IMR-90 (cell line): ENCODE measurements at regions not wholly inside any gene's neighbourhood (a gene's known extent, or its start where the extent isn't known, plus 50 kb on each side); places are given as distances from the start of the nearest gene placed in this dataset.
"Not testable (repeated sequence)": the region's sequence is repeated elsewhere in the genome, so short reads cannot be mapped to it uniquely, and the experiment has no call there.

ENCODE experiments used
- ATAC-seq: fragments of 200-7000 bp; cut with Tn5 transposase; 2 replicates; pipeline ENCODE4 v1.9.1; 2020; ENCODE audit warnings: low read depth, mild to moderate bottlenecking, moderate library complexity
- BruUV-seq: library from RNA; stranded (reverse); fragments of 400-500 nt; replicated peaks from 2 replicates; lab custom pipeline; 2021; lab: Mats Ljungman, UMichigan
- CTCF ChIA-PET: fragments of 300-600 bp; formaldehyde crosslinking; extraction: SDS; loops from one replicate; lab custom pipeline; 2021; ENCODE audit warnings: antibody characterized with exemption; lab: Yijun Ruan, JAX
- POLR2A ChIA-PET: fragments of 300-600 bp; sonication (Branson Sonifier 250); formaldehyde crosslinking; loops from one replicate; lab custom pipeline; 2022; ENCODE audit warnings: antibody characterized with exemption; ENCODE audit not compliant: unreplicated experiment; lab: Charles Lee
- DNase-seq: peaks from one replicate; pipeline ENCODE4 v3.0.0; 2013
- H2AFZ ChIP-seq: replicated peaks from 2 replicates; pipeline ENCODE3; 2013; ENCODE audit warnings: low read length, mild to moderate bottlenecking; ENCODE audit not compliant: poor library complexity
- H2AK5ac ChIP-seq: 2 replicates; pipeline ENCODE4 v1.6.1; 2013; ENCODE audit warnings: low read depth, low read length, inconsistent platforms
- H2AK9ac ChIP-seq: replicated peaks from 2 replicates; pipeline ENCODE3; 2013; ENCODE audit warnings: mild to moderate bottlenecking, low read depth, low read length, moderate library complexity; ENCODE audit not compliant: poor library complexity
- H2BK120ac ChIP-seq: 2 replicates; pipeline ENCODE4 v1.6.1; 2013; ENCODE audit warnings: low read depth, low read length, inconsistent platforms
- H2BK15ac ChIP-seq: 3 replicates; pipeline ENCODE4 v1.6.1; 2013; ENCODE audit warnings: low read depth, low read length, inconsistent platforms
- H2BK20ac ChIP-seq: 2 replicates; pipeline ENCODE4 v1.6.1; 2013; ENCODE audit warnings: low read depth, mild to moderate bottlenecking, inconsistent platforms, low read length, moderate library complexity
- H2BK5ac ChIP-seq: 2 replicates; pipeline ENCODE4 v1.6.1; 2013; ENCODE audit warnings: mild to moderate bottlenecking, low read depth, low read length, inconsistent platforms; ENCODE audit not compliant: poor library complexity, severe bottlenecking
- H3K14ac ChIP-seq: replicated peaks from 2 replicates; pipeline ENCODE4 v1.6.1; 2013; ENCODE audit warnings: low read depth, low read length, inconsistent platforms
- H3K18ac ChIP-seq: 2 replicates; pipeline ENCODE4 v1.6.1; 2013; ENCODE audit warnings: low read depth, low read length, control low read depth
- H3K23ac ChIP-seq: 2 replicates; pipeline ENCODE4 v1.6.1; 2013; ENCODE audit warnings: low read depth, low read length, inconsistent platforms
- H3K27ac ChIP-seq: 2 replicates; pipeline ENCODE4 v1.5.1; 2013; ENCODE audit warnings: mild to moderate bottlenecking, control low read depth, low read length; ENCODE audit not compliant: insufficient read depth
- H3K27me3 ChIP-seq: 2 replicates; pipeline ENCODE4 v1.6.1; 2013; ENCODE audit warnings: low read length; ENCODE audit not compliant: control insufficient read depth, insufficient read depth
- H3K36me3 ChIP-seq: 2 replicates; pipeline ENCODE4 v1.6.1; 2013; ENCODE audit warnings: low read length, mixed read lengths; ENCODE audit not compliant: control insufficient read depth, insufficient read depth
- H3K4ac ChIP-seq: 2 replicates; pipeline ENCODE4 v1.6.1; 2013; ENCODE audit warnings: low read depth, low read length, inconsistent platforms
- H3K4me1 ChIP-seq: 2 replicates; pipeline ENCODE4 v1.6.1; 2013; ENCODE audit warnings: low read length, mixed read lengths; ENCODE audit not compliant: control insufficient read depth, insufficient read depth
- H3K4me2 ChIP-seq: 2 replicates; pipeline ENCODE4 v1.6.1; 2013; ENCODE audit warnings: low read depth, mild to moderate bottlenecking, control low read depth, low read length, moderate library complexity
- H3K4me3 ChIP-seq: 2 replicates; pipeline ENCODE4 v1.5.1; 2013; ENCODE audit warnings: low read depth, mild to moderate bottlenecking, control low read depth, low read length, moderate library complexity; ENCODE audit not compliant: insufficient read depth
- H3K56ac ChIP-seq: 2 replicates; pipeline ENCODE4 v1.6.1; 2013; ENCODE audit warnings: low read length, inconsistent platforms; ENCODE audit not compliant: insufficient read depth; ENCODE audit errors: extremely low read depth
- H3K79me1 ChIP-seq, 2 experiments: 2 replicates each; pipeline ENCODE4 v1.6.1; 2013; ENCODE audit warnings: low read length in 2 of 2, inconsistent platforms in 1 of 2, low read depth in 1 of 2
- H3K9ac ChIP-seq: 2 replicates; pipeline ENCODE4 v1.6.1; 2013; ENCODE audit warnings: low read depth, low read length, control low read depth
- H3K9me1 ChIP-seq: 2 replicates; pipeline ENCODE4 v1.6.1; 2013; ENCODE audit warnings: low read length, inconsistent platforms; ENCODE audit not compliant: insufficient read depth
- H3K9me3 ChIP-seq: 2 replicates; pipeline ENCODE4 v1.6.1; 2013; ENCODE audit warnings: low read length; ENCODE audit not compliant: control insufficient read depth, insufficient read depth
- H4K20me1 ChIP-seq: 2 replicates; pipeline ENCODE4 v1.6.1; 2013; ENCODE audit warnings: low read length, inconsistent platforms; ENCODE audit not compliant: insufficient read depth
- H4K5ac ChIP-seq: 2 replicates; pipeline ENCODE4 v1.6.1; 2013; ENCODE audit warnings: mild to moderate bottlenecking, low read depth, low read length, control low read depth
- H4K8ac ChIP-seq, 2 experiments: 2 replicates each; pipeline ENCODE4 v1.6.1; 2013; ENCODE audit warnings: low read depth in 2 of 2, low read length in 2 of 2, control low read depth in 1 of 2, inconsistent platforms in 1 of 2
- H4K91ac ChIP-seq: 2 replicates; pipeline ENCODE4 v1.6.1; 2013; ENCODE audit warnings: low read depth, low read length, inconsistent platforms; ENCODE audit not compliant: insufficient read depth
- BHLHE40 ChIP-seq: fragments of 150-350 bp; IDR thresholded peaks from 2 replicates; pipeline ENCODE4 v1.6.1; 2016; ENCODE audit warnings: mild to moderate bottlenecking, low read depth, low read length
- FOS ChIP-seq: fragments of 150-350 bp; IDR thresholded peaks from 2 replicates; pipeline ENCODE4 v1.6.1; 2016; ENCODE audit warnings: low read depth, low read length
- MAZ ChIP-seq: IDR thresholded peaks from 2 replicates; pipeline ENCODE4 v1.6.1; 2012; ENCODE audit warnings: low read depth, mild to moderate bottlenecking, low read length, improper control_type of control experiment, moderate library complexity, borderline replicate concordance
- NFE2L2 ChIP-seq: fragments of 150-350 bp; IDR thresholded peaks from 2 replicates; pipeline ENCODE4 v1.6.1; 2016; ENCODE audit warnings: low read depth, mild to moderate bottlenecking, low read length
- POLR2A ChIP-seq: IDR thresholded peaks from 2 replicates; pipeline ENCODE4 v1.6.1; 2012; ENCODE audit warnings: mild to moderate bottlenecking, low read depth, low read length
- RFX5 ChIP-seq: IDR thresholded peaks from 2 replicates; pipeline ENCODE4 v1.8.0; 2012; ENCODE audit warnings: low read depth, mild to moderate bottlenecking, low read length, moderate library complexity
- WGBS, 2 experiments: methylation state at CpG; one replicate each; pipeline versions ENCODE4 v1.1.5 to v1.1.7; 2013; ENCODE audit warnings: missing lambda C conversion rate in 2 of 2; ENCODE audit not compliant: insufficient read length in 1 of 2; ENCODE audit errors: extremely low coverage in 2 of 2; 5-methylcytosine and 5-hydroxymethylcytosine counted together
- dilution Hi-C: fragments of 300-500 bp; cut with HindIII; formaldehyde crosslinking; loops from one replicate; pipeline ENCODE4 v1.14.3; 2018; ENCODE audit warnings: low sequenced_read_pairs; ENCODE audit not compliant: unreplicated experiment
- in situ Hi-C: fragments of 300-500 bp; cut with MboI; formaldehyde crosslinking; loops from 3 replicates; pipeline ENCODE4 v1.14.3; 2019; ENCODE audit warnings: low sequenced_read_pairs, inconsistent platforms, mixed read lengths
- intact Hi-C: fragments of 100-400 bp; cut with micrococcal nuclease; formaldehyde crosslinking; loops from 2 replicates; pipeline ENCODE4 v1.10.0; 2022

DNA sequence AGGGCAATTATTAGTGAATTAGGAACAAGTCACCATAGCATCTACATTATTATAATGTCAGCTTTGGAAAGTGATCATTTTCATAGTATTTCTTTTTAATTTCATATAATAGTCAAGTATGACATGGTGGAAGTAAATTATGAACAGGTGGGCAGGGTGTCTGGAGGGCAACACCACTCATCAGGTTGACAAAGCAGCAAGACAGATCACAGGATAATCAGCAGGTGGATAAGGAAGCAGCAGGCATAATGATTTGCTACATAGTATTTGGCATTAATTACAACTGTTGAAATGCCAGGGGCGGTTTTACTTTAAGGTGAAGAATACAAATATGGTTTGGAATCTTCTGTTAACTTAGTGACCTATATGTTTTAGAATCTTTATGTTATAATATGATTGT, 1342.2 kb downstream of the PLA2G4A start:
- H3K18ac ChIP-seq: no peak overlapping the region
- H2BK15ac ChIP-seq: no peak overlapping the region
- H3K56ac ChIP-seq: no peak overlapping the region
- no peaks in the 10 kb centered on the region for H3K79me1 ChIP-seq
- H3K23ac ChIP-seq: no peak overlapping the region
- H4K20me1 ChIP-seq: no peaks in the 10 kb centered on the region
- H3K4ac ChIP-seq: no peak overlapping the region
- H2AK9ac ChIP-seq: no peak overlapping the region
- H3K36me3 ChIP-seq: no peaks in the 10 kb centered on the region
- H3K27me3 ChIP-seq: no peaks in the 10 kb centered on the region
- H2BK120ac ChIP-seq: no peak overlapping the region
- H3K9me3 ChIP-seq: no peaks in the 10 kb centered on the region
- WGBS, 2 experiments: no CpG with 5 or more reads among the region's 1 CpG
- H3K4me1 ChIP-seq: no peaks in the 10 kb centered on the region
- DNase-seq (no peak), ATAC-seq (no peak)
- in situ Hi-C loops (no loop called here), dilution Hi-C loops (no loop called here), intact Hi-C loops (no loop called here)
- ChIA-PET POLR2A (no interaction called here), CTCF (no interaction called here)
- TF ChIP-seq POLR2A (no peak), FOS (no peak), MAZ (no peak), RFX5 (no peak), BHLHE40 (no peak), NFE2L2 (no peak)
- H4K91ac ChIP-seq: no peak overlapping the region
- H3K4me3 ChIP-seq: no peak overlapping the region
- no peak overlapping the region for H4K5ac ChIP-seq
- no peak overlapping the region for H3K4me2 ChIP-seq
- H2AFZ ChIP-seq: no peak overlapping the region
- no TSS peak for BruUV-seq
- H3K9me1 ChIP-seq: no peaks in the 10 kb centered on the region
- H3K14ac ChIP-seq: no peak overlapping the region
- H4K8ac ChIP-seq: no peak overlapping the region
- no peak overlapping the region for H3K27ac ChIP-seq
- H2AK5ac ChIP-seq: no peak overlapping the region
- H2BK20ac ChIP-seq: no peak overlapping the region
- H3K9ac ChIP-seq: no peak overlapping the region
- H2BK5ac ChIP-seq: no peak overlapping the region

DNA sequence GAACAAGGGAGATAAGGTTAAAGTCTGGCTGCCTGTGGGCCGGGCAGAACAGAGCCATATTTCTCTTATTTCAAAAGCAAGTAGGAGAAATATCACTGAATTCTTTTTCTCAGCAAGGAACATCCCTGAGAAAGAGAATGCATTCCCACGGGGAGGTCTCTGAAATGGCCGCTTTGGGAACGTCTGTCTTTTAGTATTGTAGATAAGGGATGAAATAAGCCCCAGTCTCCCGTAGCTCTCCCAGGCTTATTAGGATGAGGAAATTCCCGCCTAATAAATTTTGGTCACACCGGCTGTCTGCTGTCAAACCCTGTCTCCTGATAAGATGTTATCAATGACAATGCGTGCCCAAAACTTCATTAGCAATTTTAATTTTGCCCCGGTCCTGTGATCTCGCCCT, 1353.3 kb downstream of the PLA2G4A start:
- dilution Hi-C loops, H3K9ac ChIP-seq, H3K4ac ChIP-seq, in situ Hi-C loops, H3K18ac ChIP-seq, H3K36me3 ChIP-seq, ATAC-seq, CTCF ChIA-PET, H4K91ac ChIP-seq, H4K8ac ChIP-seq, H3K27me3 ChIP-seq, H3K9me1 ChIP-seq, H3K9me3 ChIP-seq, H2BK20ac ChIP-seq, H3K23ac ChIP-seq, H2AFZ ChIP-seq, H2BK15ac ChIP-seq, H3K56ac ChIP-seq, H3K14ac ChIP-seq, intact Hi-C loops, H3K4me2 ChIP-seq, H4K5ac ChIP-seq, H4K20me1 ChIP-seq, H2BK5ac ChIP-seq, H2BK120ac ChIP-seq, H2AK9ac ChIP-seq, DNase-seq, POLR2A ChIA-PET, H3K79me1 ChIP-seq, H3K4me1 ChIP-seq, BruUV-seq, H3K4me3 ChIP-seq, H3K27ac ChIP-seq, H2AK5ac ChIP-seq: not testable (repeated sequence)
- 93% methylated on average over 3 of the region's 10 CpGs; no CpG with 5 or more reads in 1 of the 2 experiments for WGBS, 2 experiments
